Sciatic nerve (tissue), 2 donors: ENCODE measurements at regions not wholly inside any gene's neighbourhood (a gene's known extent, or its start where the extent isn't known, plus 50 kb on each side); places are given as distances from the start of the nearest gene placed in this dataset.

Source experiments
- ATAC-seq: fragments of 200-7000 bp; cut with Tn5 transposase; one replicate; pipeline ENCODE4 v1.9.1; 2020; ENCODE audit warnings: mild to moderate bottlenecking, moderate library complexity
- DNase-seq: peaks from one replicate; pipeline ENCODE4 v3.0.0-alpha.2; 2020; ENCODE audit warnings: low spot score
- intact Hi-C: fragments of 100-400 bp; cut with DNase I; formaldehyde crosslinking; loops from one replicate; pipeline ENCODE4 v1.14.2; 2022
- donor health status: DM: no; HTN: no; CAD: no.
- donor health status: DM: no; HTN: no; CAD: no.

GRCh38 chr1:147811273-147811672, 50.9 kb upstream of the GJA5 start:
- DNase-seq: no peak
- intact Hi-C loops: no loop called here
- ATAC-seq: no peak

- no peak for DNase-seq
- ATAC-seq: no peak
- intact Hi-C loops: no loop called here
These were observed 51.3 kb upstream of the GJA5 start for GRCh38 chr1:147811751-147812150.

GRCh38 chr1:147812799-147813198, 52.4 kb upstream of the GJA5 start:
- DNase-seq (no peak), ATAC-seq (no peak)
- intact Hi-C loops: no loop called here

- ATAC-seq: no peak
- intact Hi-C loops: no loop called here
- no peak for DNase-seq
These were observed 55.1 kb upstream of the GJA5 start for GRCh38 chr1:147815503-147815902.

- ATAC-seq (no peak), DNase-seq (no peak)
- intact Hi-C loops: no loop called here
These were observed 60.4 kb upstream of the GJA5 start for GRCh38 chr1:147820761-147821297.

GRCh38 chr1:147821883-147822282, 61.5 kb upstream of the GJA5 start:
- DNase-seq (no peak), ATAC-seq (peak; percentile 30)
- intact Hi-C loops: no loop called here

- ATAC-seq: no peak
- intact Hi-C loops: no loop called here
- no peak for DNase-seq
These were observed 61.9 kb upstream of the GJA5 start for GRCh38 chr1:147822292-147822691.

- ATAC-seq: no peak
- no peak for DNase-seq
- intact Hi-C loops: no loop called here
These were observed 63.6 kb upstream of the GJA5 start for GRCh38 chr1:147824001-147824400.

- DNase-seq (no peak), ATAC-seq (no peak)
- intact Hi-C loops: no loop called here
These were observed 64.4 kb upstream of the GJA5 start for GRCh38 chr1:147824798-147825197.

- DNase-seq (no peak), ATAC-seq (no peak)
- intact Hi-C loops: no loop called here
These were observed 65.2 kb upstream of the GJA5 start for GRCh38 chr1:147825586-147825985.

- DNase-seq (no peak), ATAC-seq (no peak)
- intact Hi-C loops: no loop called here
These were observed 65.9 kb upstream of the GJA5 start for GRCh38 chr1:147826259-147826658.

- ATAC-seq (no peak), DNase-seq (no peak)
- intact Hi-C loops: no loop called here
These were observed 69.2 kb upstream of the GJA8 start for GRCh38 chr1:147833231-147833860.

- intact Hi-C loops: no loop called here
- DNase-seq (no peak), ATAC-seq (no peak)
These were observed 68.4 kb upstream of the GJA8 start for GRCh38 chr1:147834181-147834580.

GRCh38 chr1:147834810-147835209, 67.8 kb upstream of the GJA8 start:
- DNase-seq (no peak), ATAC-seq (no peak)
- intact Hi-C loops: no loop called here

- no peak for ATAC-seq
These were observed 65.2 kb upstream of the GJA8 start for GRCh38 chr1:147837129-147837963.

GRCh38 chr1:147837964-147838292, 64.7 kb upstream of the GJA8 start:
- intact Hi-C loops: no loop called here
- DNase-seq: no peak
- ATAC-seq: no peak

More at GRCh38 chr1:147837129-147837963, 65.2 kb upstream of the GJA8 start:
- DNase-seq: no peak
- intact Hi-C loops: no loop called here

GRCh38 chr1:147840909-147841308, 61.7 kb upstream of the GJA8 start:
- ATAC-seq (no peak), DNase-seq (no peak)
- intact Hi-C loops: no loop called here

- DNase-seq (no peak), ATAC-seq (no peak)
- intact Hi-C loops: no loop called here
These were observed 60.0 kb upstream of the GJA8 start for GRCh38 chr1:147842578-147842977.

- no peak for ATAC-seq
- DNase-seq: no peak
- intact Hi-C loops: no loop called here
These were observed 59.1 kb upstream of the GJA8 start for GRCh38 chr1:147843486-147843885.

GRCh38 chr1:147847831-147848230, 54.8 kb upstream of the GJA8 start:
- ATAC-seq: no peak
- intact Hi-C loops: no loop called here

More at GRCh38 chr1:147847831-147848230, 54.8 kb upstream of the GJA8 start:
- DNase-seq: no peak
